K562 (cell line): ENCODE measurements at regions not wholly inside any gene's neighbourhood (a gene's known extent, or its start where the extent isn't known, plus 50 kb on each side); places are given as distances from the start of the nearest gene placed in this dataset.
A peak's percentile ranks its signal among the peaks of the same experiment; 100 is the strongest.

Experiments used
- ATAC-seq: fragments of 200-7000 bp; cut with Tn5 transposase; 3 replicates; pipeline ENCODE4 v1.9.1; 2020; ENCODE audit warnings: moderate library complexity
- BruUV-seq: library from RNA; stranded (reverse); fragments of 400-500 nt; replicated peaks from 2 replicates; lab custom pipeline; 2021; lab: Mats Ljungman, UMichigan
- CTCF ChIA-PET: fragments of 300-600 bp; formaldehyde crosslinking; extraction: SDS; loops from one replicate; lab custom pipeline; 2021; ENCODE audit warnings: low intra/inter-chr PET ratio; lab: Yijun Ruan, JAX
- POLR2A ChIA-PET: fragments of 300-600, 350-650 bp; sonication (Branson Sonifier 250); formaldehyde crosslinking; extraction: SDS; loops from one replicate; lab custom pipeline; 2021; ENCODE audit warnings: antibody characterized with exemption, inconsistent platforms; lab: Yijun Ruan, JAX
- DNase-seq, 4 experiments: peaks; one replicate each; pipeline versions ENCODE4 v3.0.0 to v3.0.0-alpha.2; 2011 to 2018; ENCODE audit warnings: low spot score in 3 of 4, mixed read lengths in 3 of 4; ENCODE audit errors: extremely low read depth in 1 of 4
- FAIRE-seq: peaks from 2 replicates; lab custom pipeline; 2011; peaks lifted over from hg19 to GRCh38; lab: Jason Lieb, UNC
- H2AFZ ChIP-seq: 2 replicates; pipeline ENCODE4 v1.6.0; 2011; ENCODE audit warnings: low read depth, low read length, control low read depth, inconsistent platforms
- H3K27ac ChIP-seq: fragments of 200-600 bp; 3 replicates; pipeline ENCODE4 v1.8.0; 2011; ENCODE audit warnings: low read depth, mild to moderate bottlenecking, control low read depth, inconsistent platforms, low read length, moderate library complexity, mixed read lengths; ENCODE audit errors: extremely low read depth
- H3K27me3 ChIP-seq, 2 experiments: fragments of 300-600 bp in 1 of 2; 2 replicates in 1 of 2; 3 replicates in 1 of 2; pipeline versions ENCODE4 v1.6.0 to v1.8.0; 2011; ENCODE audit warnings: inconsistent platforms in 2 of 2, low read length in 2 of 2, mild to moderate bottlenecking in 1 of 2, mixed read lengths in 1 of 2, moderate library complexity in 1 of 2; ENCODE audit not compliant: control insufficient read depth in 2 of 2, insufficient read depth in 2 of 2
- H3K36me3 ChIP-seq: fragments of 300-600 bp; 3 replicates; pipeline ENCODE4 v1.8.0; 2011; ENCODE audit warnings: mild to moderate bottlenecking, low read length, inconsistent platforms; ENCODE audit not compliant: control insufficient read depth, insufficient read depth
- H3K4me1 ChIP-seq, 2 experiments: fragments of 200-600 bp in 1 of 2; replicated peaks in 1 of 2; 2 replicates in 1 of 2; 3 replicates in 1 of 2; pipeline versions ENCODE4 v1.5.1 to v1.8.0; 2011; ENCODE audit warnings: inconsistent platforms in 2 of 2, low read length in 2 of 2, mild to moderate bottlenecking in 1 of 2, mixed read lengths in 1 of 2, moderate library complexity in 1 of 2; ENCODE audit not compliant: control insufficient read depth in 2 of 2, insufficient read depth in 2 of 2
- H3K4me2 ChIP-seq: 2 replicates; pipeline ENCODE4 v1.6.1; 2011; ENCODE audit warnings: low read length, control low read depth, inconsistent platforms, mixed read lengths; ENCODE audit not compliant: insufficient read depth
- H3K4me3 ChIP-seq: fragments of 200-600 bp; sonication (generic), shearing (Covaris generic); 2 replicates; pipeline ENCODE4 v1.5.1; 2016; ENCODE audit warnings: control low read depth, inconsistent platforms
- H3K79me2 ChIP-seq: fragments of 200-600 bp; 3 replicates; pipeline ENCODE4 v1.8.0; 2011; ENCODE audit warnings: low read length, inconsistent platforms; ENCODE audit not compliant: control insufficient read depth, insufficient read depth
- H3K9ac ChIP-seq, 2 experiments: 2 replicates each; pipeline versions ENCODE4 v1.6.0 to v1.6.1; 2011; ENCODE audit warnings: low read depth in 2 of 2, low read length in 2 of 2, control low read depth in 1 of 2, inconsistent platforms in 1 of 2, mild to moderate bottlenecking in 1 of 2, mixed read lengths in 1 of 2; ENCODE audit not compliant: insufficient read depth in 1 of 2
- H3K9me1 ChIP-seq: one replicate; pipeline ENCODE4 v1.6.0; 2011; ENCODE audit warnings: inconsistent platforms, mild to moderate bottlenecking, low read length, moderate library complexity; ENCODE audit not compliant: control insufficient read depth, insufficient read depth
- H3K9me3 ChIP-seq: replicated peaks from 2 replicates; pipeline ENCODE4 v1.5.1; 2011; ENCODE audit warnings: low read depth, low read length, inconsistent platforms; ENCODE audit not compliant: control insufficient read depth, insufficient read depth
- H4K20me1 ChIP-seq: replicated peaks from 2 replicates; pipeline ENCODE4 v1.6.1; 2011; ENCODE audit warnings: low read length, inconsistent platforms, mixed read lengths; ENCODE audit not compliant: control insufficient read depth, insufficient read depth
- BACH1 ChIP-seq: fragments of 200-800 bp; sonication (Bioruptor generic); IDR thresholded peaks from 2 replicates; pipeline ENCODE4 v1.6.1; 2016; ENCODE audit warnings: missing genetic modification characterization, missing compliant biosample characterization
- CEBPB ChIP-seq: fragments of 450-650 bp; IDR thresholded peaks from 2 replicates; pipeline ENCODE4 v1.6.1; 2016; ENCODE audit warnings: missing genetic modification characterization, missing compliant biosample characterization
- CEBPG ChIP-seq, 3 experiments: fragments of 200-800 bp in 1 of 3; sonication (Bioruptor generic) in 1 of 3; sonication (generic) in 1 of 3; formaldehyde crosslinking in 1 of 3; IDR thresholded peaks in 2 of 3; conservative IDR thresholded peaks in 1 of 3; 2 replicates each; pipeline versions ENCODE4 v1.6.1 to v1.8.0; 2016 to 2022; ENCODE audit warnings: missing compliant biosample characterization in 2 of 3, missing genetic modification characterization in 2 of 3, mild to moderate bottlenecking in 1 of 3, missing genetic modification reagents in 1 of 3
- GTF2A2 ChIP-seq: IDR thresholded peaks from 2 replicates; pipeline ENCODE4 v1.6.1; 2016; ENCODE audit warnings: mild to moderate bottlenecking, missing genetic modification characterization, missing compliant biosample characterization
- KAT2B ChIP-seq: IDR thresholded peaks from one replicate; pipeline ENCODE4 v1.6.1; 2012; ENCODE audit warnings: low read depth, mild to moderate bottlenecking, control low read depth, inconsistent platforms, low read length, moderate library complexity
- MAX ChIP-seq: sonication (generic); formaldehyde crosslinking; IDR thresholded peaks from 2 replicates; pipeline ENCODE4 v1.9.0; 2022; ENCODE audit warnings: mild to moderate bottlenecking, missing genetic modification reagents
- NR2F6 ChIP-seq: fragments of 450-650 bp; formaldehyde crosslinking; IDR thresholded peaks from 2 replicates; pipeline ENCODE4 v1.4.0; 2020; ENCODE audit warnings: mild to moderate bottlenecking
- TCF3 ChIP-seq: sonication (generic); formaldehyde crosslinking; IDR thresholded peaks from 2 replicates; pipeline ENCODE4 v1.4.0; 2020; ENCODE audit warnings: mild to moderate bottlenecking, missing genetic modification reagents
- TEAD2 ChIP-seq: fragments of 450-650 bp; IDR thresholded peaks from 2 replicates; pipeline ENCODE4 v1.6.1; 2016; ENCODE audit warnings: missing genetic modification characterization, control low read depth, missing compliant biosample characterization
- TRIM25 ChIP-seq: fragments of 450-650 bp; IDR thresholded peaks from 2 replicates; pipeline ENCODE4 v1.7.0; 2016; ENCODE audit warnings: borderline replicate concordance
- ZFP1 ChIP-seq: fragments of 450-650 bp; formaldehyde crosslinking; IDR thresholded peaks from 2 replicates; pipeline ENCODE4 v1.4.0; 2020; ENCODE audit warnings: mild to moderate bottlenecking, mixed read lengths
- WGBS: fragments of 100-300 bp; shearing (Covaris generic); methylation state at CpG from one replicate; pipeline ENCODE4 v1.1.6; 2016; ENCODE audit warnings: low coverage, mixed read lengths; ENCODE audit not compliant: insufficient coverage; ENCODE audit errors: missing lambda C conversion rate; 5-methylcytosine and 5-hydroxymethylcytosine counted together
- in situ Hi-C: fragments of 300-500 bp; cut with MboI; formaldehyde crosslinking; loops from 4 replicates; pipeline ENCODE4 v1.15.0; 2018; ENCODE audit warnings: inconsistent platforms, mixed read lengths
- intact Hi-C: fragments of 100-400 bp; cut with micrococcal nuclease; formaldehyde crosslinking; loops from 2 replicates; pipeline ENCODE4 v1.14.2; 2022
- TF ChIP-seq, protein P1 (sequence below): fragments of 450-650 bp; formaldehyde crosslinking; IDR thresholded peaks from 2 replicates; pipeline ENCODE4 v1.4.0; 2022; ENCODE audit warnings: missing genetic modification characterization

DNA sequence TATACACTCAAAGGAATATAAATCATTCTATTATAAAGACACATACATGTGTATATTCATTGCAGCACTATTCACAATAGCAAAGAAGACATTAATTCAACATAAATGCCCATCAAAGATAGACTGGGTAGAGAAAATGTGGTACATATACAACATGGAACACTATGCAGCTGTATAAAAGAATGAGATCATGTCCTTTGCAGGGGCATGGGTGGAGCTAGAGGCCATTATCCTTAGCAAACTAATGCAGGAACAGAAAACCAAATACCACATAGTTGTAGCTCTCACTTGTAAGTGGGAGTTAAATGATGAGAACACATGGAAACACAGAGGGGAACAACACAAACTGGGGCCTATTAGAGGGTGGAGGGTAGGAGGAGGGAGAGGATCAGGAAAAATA lies 121.0 kb upstream of the LOC128125822 start (continued):
- TF ChIP-seq, protein P1, sequence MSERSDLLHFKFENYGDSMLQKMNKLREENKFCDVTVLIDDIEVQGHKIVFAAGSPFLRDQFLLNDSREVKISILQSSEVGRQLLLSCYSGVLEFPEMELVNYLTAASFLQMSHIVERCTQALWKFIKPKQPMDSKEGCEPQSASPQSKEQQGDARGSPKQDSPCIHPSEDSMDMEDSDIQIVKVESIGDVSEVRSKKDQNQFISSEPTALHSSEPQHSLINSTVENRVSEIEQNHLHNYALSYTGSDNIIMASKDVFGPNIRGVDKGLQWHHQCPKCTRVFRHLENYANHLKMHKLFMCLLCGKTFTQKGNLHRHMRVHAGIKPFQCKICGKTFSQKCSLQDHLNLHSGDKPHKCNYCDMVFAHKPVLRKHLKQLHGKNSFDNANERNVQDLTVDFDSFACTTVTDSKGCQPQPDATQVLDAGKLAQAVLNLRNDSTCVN (CRISPR knock-in tag): no peak
- TF ChIP-seq TEAD2 (no peak), TRIM25 (no peak), GTF2A2 (tag) (no peak), TCF3 (CRISPR knock-in tag) (no peak)

DNA sequence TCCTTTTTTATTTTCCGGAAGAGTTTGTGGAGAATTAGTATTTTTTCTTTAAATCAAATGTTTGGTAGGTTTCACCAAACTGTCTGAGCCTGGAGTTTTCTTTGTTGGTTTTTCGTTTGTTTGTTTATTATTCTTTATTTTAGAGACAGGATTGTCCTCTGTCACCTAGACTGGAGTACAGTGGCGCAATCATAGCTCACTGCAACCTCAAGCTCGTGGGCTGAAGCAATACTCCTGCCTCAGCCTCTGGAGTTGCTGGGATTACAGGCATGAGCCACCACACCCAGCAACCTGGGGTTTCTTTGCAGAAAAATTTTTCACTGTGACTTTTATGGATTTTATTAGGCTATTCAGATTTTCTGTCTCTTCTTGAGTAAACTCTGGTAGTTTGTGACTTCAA lies 120.2 kb upstream of the LOC128125822 start:
- no peak overlapping the region for H3K9ac ChIP-seq
- no peaks in the 10 kb centered on the region for H3K79me2 ChIP-seq
- H3K9me1 ChIP-seq: no peaks in the 10 kb centered on the region
- no peaks in the 10 kb centered on the region for H3K27me3 ChIP-seq
- no peaks in the 10 kb centered on the region for H4K20me1 ChIP-seq
- H3K36me3 ChIP-seq: no peaks in the 10 kb centered on the region
- no peak for DNase-seq
- CTCF ChIA-PET: no interaction called here
- no peak overlapping the region for H3K27ac ChIP-seq
- H3K4me1 ChIP-seq: no peaks in the 10 kb centered on the region
- TF ChIP-seq BACH1 (tag): no peak
- TF ChIP-seq MAX (CRISPR knock-in tag): no peak
- TF ChIP-seq CEBPG (CRISPR knock-in tag; IDR thresholded peaks at IDR 0.05): no peak
- 0 out of 4 replicates have a peak, but pooled peaks of 1 of the 2 experiments have one; percentile 6 for TF ChIP-seq CEBPG (tag; conservative IDR thresholded peaks at IDR 0.05 in 1 of 2, IDR thresholded peaks at IDR 0.05 in 1 of 2)
- TF ChIP-seq KAT2B: no peak
- no peak for TF ChIP-seq NR2F6
- TF ChIP-seq ZFP1 (CRISPR knock-in tag): no peak
- 0 out of 2 replicates have a peak, but pooled peaks have one; percentile 8 for TF ChIP-seq CEBPB
- FAIRE-seq: no peak
- BruUV-seq: no TSS peak
- H3K4me3 ChIP-seq: no peak overlapping the region
- in situ Hi-C loops: no loop called here
- intact Hi-C loops: no loop called here
- 8% methylated on average over 4 of the region's 4 CpGs for WGBS
- POLR2A ChIA-PET: no interaction called here
- no peak for ATAC-seq
- H3K4me2 ChIP-seq: no peak overlapping the region
- no peaks in the 10 kb centered on the region for H3K9me3 ChIP-seq
- no peak overlapping the region for H2AFZ ChIP-seq
